ENCODE measurements at regions not wholly inside any gene's neighbourhood (a gene's known extent, or its start where the extent isn't known, plus 50 kb on each side); places are given as distances from the start of the nearest gene placed in this dataset.

- TF ChIP-seq CTCF (IDR thresholded peaks at IDR 0.05; ENCODE audit: insufficient read depth, low read length, poor library complexity, severe bottlenecking), result no peak
- TF ChIP-seq EZH2phosphoT487 (conservative IDR thresholded peaks at IDR 0.05; ENCODE audit: low read length), result no peak
Observed at GRCh38 chr6:14239097-14239496, 121.5 kb downstream of the CD83 start.
